ENCODE measurements at regions not wholly inside any gene's neighbourhood (a gene's known extent, or its start where the extent isn't known, plus 50 kb on each side); places are given as distances from the start of the nearest gene placed in this dataset.

DNA sequence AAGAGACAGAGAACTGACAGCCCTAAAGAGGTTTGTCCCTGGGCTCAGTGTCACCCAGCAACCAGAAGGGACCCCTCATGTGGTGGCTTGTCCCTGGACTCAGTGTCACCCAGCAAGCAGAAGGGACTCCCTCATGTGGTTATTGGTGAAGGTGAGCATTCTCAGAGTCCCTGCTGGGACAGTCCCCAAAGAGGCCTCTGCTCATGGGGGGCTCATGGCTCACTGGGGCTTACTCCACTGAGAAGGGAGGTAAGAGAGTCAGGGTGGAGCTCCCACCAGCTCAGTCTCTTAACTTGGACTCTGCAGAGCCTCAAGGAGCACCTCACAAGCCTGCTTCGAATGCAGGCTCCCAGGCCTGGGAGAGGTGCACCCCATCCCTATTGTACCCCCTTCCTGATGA, 145.2 kb upstream of the COPS8 start:
- FAIRE-seq (no peak), DNase-seq (ENCODE audit: insufficient read length, low spot score) (no peak)
- TF ChIP-seq POU2F2 (IDR thresholded peaks at IDR 0.05; ENCODE audit: low read depth, low read length) (no peak), POLR2AphosphoS5 (IDR thresholded peaks at IDR 0.05; ENCODE audit: low read depth, low read length) (no peak), PAX5 (IDR thresholded peaks at IDR 0.05; ENCODE audit: insufficient read depth, low read length, severe bottlenecking) (no peak), POLR2A (IDR thresholded peaks at IDR 0.05; ENCODE audit: low read depth, low read length) (no peak), SPI1 (IDR thresholded peaks at IDR 0.05; ENCODE audit: low read depth, low read length) (no peak), TAF1 (IDR thresholded peaks at IDR 0.05; ENCODE audit: low read depth, low read length) (no peak)

DNA sequence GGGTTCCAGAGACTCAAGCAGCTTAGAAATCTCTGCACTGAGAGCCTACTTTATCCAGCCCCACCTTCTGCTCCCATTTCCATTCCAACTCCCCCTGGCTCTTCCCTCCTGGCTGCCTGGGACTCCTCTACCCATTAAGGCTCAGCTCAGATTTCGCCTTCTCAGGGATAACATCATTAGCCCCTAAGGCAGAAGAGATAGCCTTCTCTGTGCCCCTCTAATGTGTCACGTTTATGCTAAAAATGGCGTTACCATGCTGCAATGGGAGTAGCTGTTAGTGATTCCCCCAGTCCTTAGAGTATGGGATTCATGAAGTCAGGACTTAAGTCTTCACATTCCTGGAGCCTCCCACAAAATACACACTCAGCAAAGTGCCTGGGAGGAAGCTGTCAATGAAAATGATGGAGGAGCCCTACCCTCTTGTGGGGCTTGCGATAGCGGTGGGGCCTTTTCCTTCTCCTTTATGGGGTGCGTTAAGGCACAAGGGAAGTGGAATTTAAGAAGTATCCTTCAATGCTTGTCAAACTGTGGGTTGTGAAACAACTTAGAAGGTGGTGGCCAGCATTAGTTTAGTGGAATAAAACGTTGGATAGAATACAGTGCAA, 144.7 kb upstream of the COPS8 start:
- DNase-seq (ENCODE audit: insufficient read length, low spot score): no peak
- FAIRE-seq: no peak
- TF ChIP-seq POLR2A (IDR thresholded peaks at IDR 0.05; ENCODE audit: low read depth, low read length): no peak
- TF ChIP-seq TAF1 (IDR thresholded peaks at IDR 0.05; ENCODE audit: low read depth, low read length): no peak
- TF ChIP-seq POU2F2 (IDR thresholded peaks at IDR 0.05; ENCODE audit: low read depth, low read length): no peak
- TF ChIP-seq POLR2AphosphoS5 (IDR thresholded peaks at IDR 0.05; ENCODE audit: low read depth, low read length): no peak
- no peak for TF ChIP-seq SPI1 (IDR thresholded peaks at IDR 0.05; ENCODE audit: low read depth, low read length)
- TF ChIP-seq PAX5 (IDR thresholded peaks at IDR 0.05; ENCODE audit: insufficient read depth, low read length, severe bottlenecking): no peak

DNA sequence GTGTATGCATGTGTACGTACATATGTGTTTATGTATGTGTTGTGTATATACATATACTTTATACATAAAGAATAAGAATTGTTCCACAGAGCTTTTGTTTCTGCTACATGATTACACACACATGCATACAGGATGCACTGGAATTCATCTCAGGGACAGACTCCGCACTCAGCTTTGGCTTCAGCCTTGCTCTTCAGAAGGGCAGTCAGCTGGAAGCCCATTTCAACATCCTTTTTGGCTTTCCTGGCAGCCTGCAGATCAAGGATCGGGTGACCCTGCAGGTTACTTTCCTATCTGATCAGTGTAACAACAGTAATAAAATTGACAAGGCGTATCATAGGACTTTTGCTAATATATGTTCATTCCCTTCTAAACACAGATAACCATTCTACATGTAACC, 144.1 kb upstream of the COPS8 start:
- DNase-seq (ENCODE audit: insufficient read length, low spot score): no peak
- FAIRE-seq: no peak
- TF ChIP-seq POU2F2 (IDR thresholded peaks at IDR 0.05; ENCODE audit: low read depth, low read length) (no peak), POLR2AphosphoS5 (IDR thresholded peaks at IDR 0.05; ENCODE audit: low read depth, low read length) (no peak), PAX5 (IDR thresholded peaks at IDR 0.05; ENCODE audit: insufficient read depth, low read length, severe bottlenecking) (no peak), SPI1 (IDR thresholded peaks at IDR 0.05; ENCODE audit: low read depth, low read length) (no peak), POLR2A (IDR thresholded peaks at IDR 0.05; ENCODE audit: low read depth, low read length) (no peak), TAF1 (IDR thresholded peaks at IDR 0.05; ENCODE audit: low read depth, low read length) (no peak)

DNA sequence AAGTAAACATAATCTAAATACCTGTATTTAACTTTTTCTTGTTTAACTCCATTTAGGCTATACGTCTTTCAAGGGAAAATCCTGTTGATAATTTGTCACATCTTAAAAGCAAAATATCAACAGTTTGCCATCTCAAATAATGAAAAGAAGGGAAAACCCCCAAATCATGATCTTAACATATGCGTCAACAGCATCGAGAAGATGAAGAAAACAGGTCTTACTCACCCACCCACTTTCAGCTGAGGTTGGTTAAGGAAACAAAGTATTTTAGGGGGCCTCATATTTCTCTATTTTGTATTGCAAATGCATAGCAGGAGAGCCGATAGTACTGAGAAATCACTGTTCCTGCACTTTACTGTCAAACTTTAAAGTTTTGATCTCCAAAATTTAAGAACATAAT, 143.1 kb upstream of the COPS8 start:
- FAIRE-seq (no peak), DNase-seq (ENCODE audit: insufficient read length, low spot score) (no peak)
- TF ChIP-seq TAF1 (IDR thresholded peaks at IDR 0.05; ENCODE audit: low read depth, low read length): no peak
- no peak for TF ChIP-seq PAX5 (IDR thresholded peaks at IDR 0.05; ENCODE audit: insufficient read depth, low read length, severe bottlenecking)
- TF ChIP-seq POLR2AphosphoS5 (IDR thresholded peaks at IDR 0.05; ENCODE audit: low read depth, low read length): no peak
- TF ChIP-seq SPI1 (IDR thresholded peaks at IDR 0.05; ENCODE audit: low read depth, low read length): no peak

DNA sequence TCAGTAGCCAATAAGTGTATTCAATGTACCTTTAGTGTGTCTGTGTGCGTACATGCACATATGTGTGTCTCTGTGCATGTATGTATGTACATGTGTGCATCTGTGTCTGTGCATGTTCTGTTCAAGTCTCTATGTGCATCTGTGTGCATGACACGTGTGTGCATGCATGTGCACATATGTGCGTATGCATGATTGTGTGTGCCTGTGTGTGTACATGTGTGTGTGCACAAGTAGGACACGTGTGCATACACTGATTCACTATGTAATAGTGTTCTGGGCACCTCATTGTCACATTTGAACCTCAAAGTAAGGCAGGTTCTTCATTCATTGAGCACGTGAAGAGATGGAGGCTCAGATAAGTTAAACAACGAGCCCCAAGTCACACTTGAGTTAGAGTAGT, 142.6 kb upstream of the COPS8 start:
- FAIRE-seq: peak; percentile 74
- TF ChIP-seq PAX5 (IDR thresholded peaks at IDR 0.05; ENCODE audit: insufficient read depth, low read length, severe bottlenecking): no peak
- no peak for DNase-seq (ENCODE audit: insufficient read length, low spot score)

DNA sequence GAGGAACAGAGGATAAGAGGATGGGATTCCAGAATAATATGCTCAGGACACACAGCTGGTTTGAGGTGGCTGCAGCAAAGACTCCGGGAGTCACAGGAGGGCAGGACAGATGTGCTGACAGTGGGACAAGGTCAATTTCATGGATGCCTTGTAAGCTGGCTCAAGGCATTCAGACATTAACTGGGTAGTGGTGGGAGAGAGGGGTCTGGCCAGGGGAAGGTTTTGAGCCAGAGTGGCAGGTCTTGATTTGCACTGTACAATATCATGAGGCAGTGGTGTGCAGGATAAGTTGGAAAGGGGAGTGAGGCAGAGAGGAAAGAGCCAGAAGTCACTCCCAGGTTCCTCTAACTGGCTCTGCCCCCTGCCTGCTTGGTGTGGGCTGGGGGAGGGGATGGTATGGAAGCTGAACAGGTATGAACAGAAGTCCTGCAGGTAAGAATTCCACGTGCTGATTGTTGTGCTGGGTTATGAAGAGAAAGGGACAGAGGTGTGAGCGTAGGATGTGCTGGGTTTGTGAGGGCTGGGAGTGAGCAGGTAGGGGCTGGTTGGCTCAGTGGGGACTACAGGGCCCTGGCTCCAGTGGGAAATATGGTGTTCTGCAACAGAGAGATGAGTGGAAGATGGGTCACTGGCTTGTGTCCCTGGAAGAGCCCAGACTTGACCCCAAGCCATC, 141.7 kb upstream of the COPS8 start:
- TF ChIP-seq POLR2A (IDR thresholded peaks at IDR 0.05; ENCODE audit: low read depth, low read length): no peak
- no peak for TF ChIP-seq PAX5 (IDR thresholded peaks at IDR 0.05; ENCODE audit: insufficient read depth, low read length, severe bottlenecking)
- no peak for DNase-seq (ENCODE audit: insufficient read length, low spot score)
- no peak for FAIRE-seq

DNA sequence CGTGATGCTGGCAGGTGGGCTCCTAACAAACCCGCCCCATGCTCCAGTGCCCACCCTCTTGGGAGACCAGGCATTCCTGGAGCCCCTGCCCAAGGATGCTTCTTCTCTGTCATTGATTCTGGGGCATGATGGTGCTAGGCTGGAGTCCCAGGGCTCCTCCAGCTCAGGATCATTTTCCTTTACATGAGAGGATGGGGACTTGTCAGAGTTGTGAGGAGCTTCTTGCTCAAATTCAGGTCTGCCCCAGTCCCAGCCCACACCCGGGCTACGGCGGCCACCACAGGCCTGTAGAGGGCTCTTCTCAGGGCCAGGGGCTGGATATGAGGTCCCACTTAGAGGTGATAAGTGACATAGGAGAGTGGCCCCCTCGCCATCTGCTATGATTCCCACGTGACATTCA, 141.1 kb upstream of the COPS8 start:
- no peak for DNase-seq (ENCODE audit: insufficient read length, low spot score)
- TF ChIP-seq POU2F2 (IDR thresholded peaks at IDR 0.05; ENCODE audit: low read depth, low read length): no peak
- TF ChIP-seq SPI1 (IDR thresholded peaks at IDR 0.05; ENCODE audit: low read depth, low read length): no peak
- no peak for TF ChIP-seq POLR2A (IDR thresholded peaks at IDR 0.05; ENCODE audit: low read depth, low read length)
- no peak for TF ChIP-seq POLR2AphosphoS5 (IDR thresholded peaks at IDR 0.05; ENCODE audit: low read depth, low read length)
- no peak for TF ChIP-seq PAX5 (IDR thresholded peaks at IDR 0.05; ENCODE audit: insufficient read depth, low read length, severe bottlenecking)
- TF ChIP-seq TAF1 (IDR thresholded peaks at IDR 0.05; ENCODE audit: low read depth, low read length): no peak
- no peak for FAIRE-seq

DNA sequence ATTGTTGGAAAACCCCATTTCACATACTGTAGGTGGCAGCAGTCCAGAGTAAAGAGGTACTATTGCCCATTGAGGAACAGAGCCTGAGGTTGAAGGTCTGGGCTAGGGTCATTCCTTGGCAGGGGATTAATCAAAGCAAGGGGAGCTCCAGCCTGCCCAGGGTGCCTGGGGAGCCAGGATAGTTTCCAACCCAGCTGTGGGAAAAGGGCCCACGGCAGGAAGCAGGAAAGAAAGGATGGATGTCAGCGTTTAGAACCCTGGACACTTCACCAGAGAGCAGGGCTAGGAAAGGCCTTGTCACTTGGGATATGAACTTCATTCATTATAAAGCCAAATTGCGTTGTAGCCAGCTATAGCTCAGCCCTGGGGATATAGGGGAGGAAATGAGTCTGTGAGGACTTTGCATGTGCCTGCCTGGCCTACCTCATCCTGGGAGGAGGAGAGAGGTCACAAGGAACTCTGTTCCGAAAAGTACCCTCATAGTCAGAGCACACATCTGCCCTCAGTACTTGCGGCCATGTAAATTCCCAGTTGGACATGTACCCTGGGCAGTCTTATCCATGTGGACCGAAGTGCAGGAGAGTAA, 140.2 kb upstream of the COPS8 start:
- DNase-seq (ENCODE audit: insufficient read length, low spot score) (no peak), FAIRE-seq (no peak)
- no peak for TF ChIP-seq POU2F2 (IDR thresholded peaks at IDR 0.05; ENCODE audit: low read depth, low read length)
- TF ChIP-seq POLR2A (IDR thresholded peaks at IDR 0.05; ENCODE audit: low read depth, low read length): no peak
- TF ChIP-seq PAX5 (IDR thresholded peaks at IDR 0.05; ENCODE audit: insufficient read depth, low read length, severe bottlenecking): no peak
- TF ChIP-seq POLR2AphosphoS5 (IDR thresholded peaks at IDR 0.05; ENCODE audit: low read depth, low read length): no peak
- no peak for TF ChIP-seq SPI1 (IDR thresholded peaks at IDR 0.05; ENCODE audit: low read depth, low read length)
- TF ChIP-seq TAF1 (IDR thresholded peaks at IDR 0.05; ENCODE audit: low read depth, low read length): no peak

DNA sequence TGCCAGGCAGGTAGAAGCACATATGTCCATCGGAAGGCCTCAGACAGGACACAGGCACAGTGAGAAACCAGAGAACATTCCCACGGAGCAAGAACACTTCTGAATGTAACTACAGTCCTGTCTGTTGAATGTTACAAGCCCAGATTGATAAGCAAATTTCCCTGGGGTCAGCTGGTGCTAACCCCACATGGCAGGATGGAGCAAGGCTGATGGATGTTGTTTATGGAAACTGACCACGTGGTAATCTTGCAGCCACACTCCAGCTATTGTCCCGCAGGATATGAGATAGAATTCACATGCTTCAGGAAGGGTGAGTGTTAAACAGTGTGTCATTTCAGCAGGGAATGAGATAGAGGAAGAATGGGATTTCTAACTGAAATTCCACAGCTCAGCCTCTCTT, 138.8 kb upstream of the COPS8 start:
- no peak for TF ChIP-seq POLR2A (IDR thresholded peaks at IDR 0.05; ENCODE audit: low read depth, low read length)
- no peak for TF ChIP-seq TAF1 (IDR thresholded peaks at IDR 0.05; ENCODE audit: low read depth, low read length)
- TF ChIP-seq PAX5 (IDR thresholded peaks at IDR 0.05; ENCODE audit: insufficient read depth, low read length, severe bottlenecking): no peak
- no peak for TF ChIP-seq POU2F2 (IDR thresholded peaks at IDR 0.05; ENCODE audit: low read depth, low read length)
- TF ChIP-seq SPI1 (IDR thresholded peaks at IDR 0.05; ENCODE audit: low read depth, low read length): no peak
- TF ChIP-seq POLR2AphosphoS5 (IDR thresholded peaks at IDR 0.05; ENCODE audit: low read depth, low read length): no peak
- no peak for DNase-seq (ENCODE audit: insufficient read length, low spot score)
- no peak for FAIRE-seq

DNA sequence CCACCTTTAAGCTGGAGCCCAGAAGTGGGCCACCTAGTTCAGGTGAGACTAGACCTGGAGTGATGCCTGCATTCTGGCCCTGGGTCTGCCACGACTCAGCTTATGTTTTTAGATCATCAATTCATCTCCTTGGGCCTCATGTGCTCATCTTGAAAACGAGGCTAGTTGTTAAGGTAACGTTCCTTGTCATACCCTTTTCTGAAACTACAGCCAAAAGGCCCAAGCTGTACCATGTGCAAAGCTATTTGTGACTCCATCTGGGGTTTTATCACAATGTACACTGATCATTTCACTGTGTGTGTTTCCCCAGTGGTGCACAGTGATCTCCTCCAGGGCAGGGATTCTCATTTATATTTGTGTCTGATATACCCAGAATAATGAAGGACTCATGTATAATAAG, 138.4 kb upstream of the COPS8 start:
- FAIRE-seq (no peak), DNase-seq (ENCODE audit: insufficient read length, low spot score) (no peak)
- TF ChIP-seq PAX5 (IDR thresholded peaks at IDR 0.05; ENCODE audit: insufficient read depth, low read length, severe bottlenecking) (no peak), TAF1 (IDR thresholded peaks at IDR 0.05; ENCODE audit: low read depth, low read length) (no peak), POLR2AphosphoS5 (IDR thresholded peaks at IDR 0.05; ENCODE audit: low read depth, low read length) (no peak), POLR2A (IDR thresholded peaks at IDR 0.05; ENCODE audit: low read depth, low read length) (no peak), SPI1 (IDR thresholded peaks at IDR 0.05; ENCODE audit: low read depth, low read length) (no peak), POU2F2 (IDR thresholded peaks at IDR 0.05; ENCODE audit: low read depth, low read length) (no peak)
